ENCODE measurements at regions not wholly inside any gene's neighbourhood (a gene's known extent, or its start where the extent isn't known, plus 50 kb on each side); places are given as distances from the start of the nearest gene placed in this dataset.

- intact Hi-C loops (cut with DNase I) = loop anchor here (1.0 to 5.0 kb wide), 6 partner anchors 62 to 682 kb away; no protein-coding TSS in a partner anchor
- peak; percentile 78 to 90 (median 83) for TF ChIP-seq CTCF (IDR thresholded peaks at IDR 0.05)
- Histone ChIP-seq H3K4me1 (peaks cover 0 to 3% of the 10 kb centered on the region in 2 donors), H3K9me3 (no peaks in the 10 kb centered on the region), H3K36me3 (no peaks in the 10 kb centered on the region), H3K27ac (no peak overlapping the region), H3K4me3 (no peak overlapping the region), H3K27me3 (no peaks in the 10 kb centered on the region)
- DNase-seq (ENCODE audit: low spot score in 2 of 2) = peak in 1 of 2 donors; percentile 77
These were observed 296.5 kb downstream of the THBS2 start for GRCh38 chr6:168956884-168957730.

- Histone ChIP-seq H3K9me3 (no peaks in the 10 kb centered on the region), H3K4me3 (no peak overlapping the region), H3K36me3 (no peaks in the 10 kb centered on the region), H3K4me1 (peaks cover under 1 to 3% of the 10 kb centered on the region in 2 donors), H3K27ac (no peak overlapping the region), H3K27me3 (no peaks in the 10 kb centered on the region)
- DNase-seq (ENCODE audit: low spot score in 2 of 2) = no peak
- intact Hi-C loops (cut with DNase I) = loop anchor here (1.0 to 5.0 kb wide), 4 partner anchors 61 to 564 kb away; no protein-coding TSS in a partner anchor
- TF ChIP-seq CTCF (IDR thresholded peaks at IDR 0.05) = no peak
These were observed 297.4 kb downstream of the THBS2 start for GRCh38 chr6:168956141-168956838.

GRCh38 chr6:168953461-168953860 lies 300.2 kb downstream of the THBS2 start:
- no peaks in the 10 kb centered on the region for H3K36me3 ChIP-seq
- DNase-seq (ENCODE audit: low spot score in 2 of 2) = no peak
- no peak overlapping the region for H3K27ac ChIP-seq
- TF ChIP-seq CTCF (IDR thresholded peaks at IDR 0.05) = no peak
- intact Hi-C loops (cut with DNase I) = no loop called here
- H3K4me1 ChIP-seq = peaks cover 11 to 13% of the 10 kb centered on the region in 2 donors
- H3K9me3 ChIP-seq = no peaks in the 10 kb centered on the region
- H3K4me3 ChIP-seq = no peak overlapping the region
- no peaks in the 10 kb centered on the region for H3K27me3 ChIP-seq

- H3K36me3 ChIP-seq = no peaks in the 10 kb centered on the region
- DNase-seq (ENCODE audit: low spot score in 2 of 2) = no peak
- no peak overlapping the region for H3K27ac ChIP-seq
- no peak for TF ChIP-seq CTCF (IDR thresholded peaks at IDR 0.05)
- intact Hi-C loops (cut with DNase I) = no loop called here
- no peak overlapping the region for H3K4me3 ChIP-seq
- no peaks in the 10 kb centered on the region for H3K27me3 ChIP-seq
- H3K4me1 ChIP-seq = peaks cover 9 to 13% of the 10 kb centered on the region in 2 donors
- H3K9me3 ChIP-seq = no peaks in the 10 kb centered on the region
These were observed 302.4 kb downstream of the THBS2 start for GRCh38 chr6:168951217-168951616.

- TF ChIP-seq CTCF (IDR thresholded peaks at IDR 0.05) = no peak
- Histone ChIP-seq H3K36me3 (no peaks in the 10 kb centered on the region), H3K27me3 (no peaks in the 10 kb centered on the region), H3K27ac (no peak overlapping the region), H3K4me3 (no peak overlapping the region), H3K9me3 (no peaks in the 10 kb centered on the region), H3K4me1 (peaks cover 8 to 13% of the 10 kb centered on the region in 2 donors)
- no peak for DNase-seq (ENCODE audit: low spot score in 2 of 2)
- intact Hi-C loops (cut with DNase I) = no loop called here
These were observed 302.8 kb downstream of the THBS2 start for GRCh38 chr6:168950858-168951214.

Data from ascending aorta (tissue), 2 donors.